IMR-90 (cell line): ENCODE measurements at regions not wholly inside any gene's neighbourhood (a gene's known extent, or its start where the extent isn't known, plus 50 kb on each side); places are given as distances from the start of the nearest gene placed in this dataset.

ENCODE experiments used
- ATAC-seq: fragments of 200-7000 bp; cut with Tn5 transposase; 2 replicates; pipeline ENCODE4 v1.9.1; 2020; ENCODE audit warnings: low read depth, mild to moderate bottlenecking, moderate library complexity
- BruUV-seq: library from RNA; stranded (reverse); fragments of 400-500 nt; replicated peaks from 2 replicates; lab custom pipeline; 2021; lab: Mats Ljungman, UMichigan
- CTCF ChIA-PET: fragments of 300-600 bp; formaldehyde crosslinking; extraction: SDS; loops from one replicate; lab custom pipeline; 2021; ENCODE audit warnings: antibody characterized with exemption; lab: Yijun Ruan, JAX
- POLR2A ChIA-PET: fragments of 300-600 bp; sonication (Branson Sonifier 250); formaldehyde crosslinking; loops from one replicate; lab custom pipeline; 2022; ENCODE audit warnings: antibody characterized with exemption; ENCODE audit not compliant: unreplicated experiment; lab: Charles Lee
- DNase-seq: peaks from one replicate; pipeline ENCODE4 v3.0.0; 2013
- H2AFZ ChIP-seq: replicated peaks from 2 replicates; pipeline ENCODE3; 2013; ENCODE audit warnings: low read length, mild to moderate bottlenecking; ENCODE audit not compliant: poor library complexity
- H2AK5ac ChIP-seq: 2 replicates; pipeline ENCODE4 v1.6.1; 2013; ENCODE audit warnings: low read depth, low read length, inconsistent platforms
- H2AK9ac ChIP-seq: replicated peaks from 2 replicates; pipeline ENCODE3; 2013; ENCODE audit warnings: mild to moderate bottlenecking, low read depth, low read length, moderate library complexity; ENCODE audit not compliant: poor library complexity
- H2BK120ac ChIP-seq: 2 replicates; pipeline ENCODE4 v1.6.1; 2013; ENCODE audit warnings: low read depth, low read length, inconsistent platforms
- H2BK15ac ChIP-seq: 3 replicates; pipeline ENCODE4 v1.6.1; 2013; ENCODE audit warnings: low read depth, low read length, inconsistent platforms
- H2BK20ac ChIP-seq: 2 replicates; pipeline ENCODE4 v1.6.1; 2013; ENCODE audit warnings: low read depth, mild to moderate bottlenecking, inconsistent platforms, low read length, moderate library complexity
- H2BK5ac ChIP-seq: 2 replicates; pipeline ENCODE4 v1.6.1; 2013; ENCODE audit warnings: mild to moderate bottlenecking, low read depth, low read length, inconsistent platforms; ENCODE audit not compliant: poor library complexity, severe bottlenecking
- H3K14ac ChIP-seq: replicated peaks from 2 replicates; pipeline ENCODE4 v1.6.1; 2013; ENCODE audit warnings: low read depth, low read length, inconsistent platforms
- H3K18ac ChIP-seq: 2 replicates; pipeline ENCODE4 v1.6.1; 2013; ENCODE audit warnings: low read depth, low read length, control low read depth
- H3K23ac ChIP-seq: 2 replicates; pipeline ENCODE4 v1.6.1; 2013; ENCODE audit warnings: low read depth, low read length, inconsistent platforms
- H3K27ac ChIP-seq: 2 replicates; pipeline ENCODE4 v1.5.1; 2013; ENCODE audit warnings: mild to moderate bottlenecking, control low read depth, low read length; ENCODE audit not compliant: insufficient read depth
- H3K27me3 ChIP-seq: 2 replicates; pipeline ENCODE4 v1.6.1; 2013; ENCODE audit warnings: low read length; ENCODE audit not compliant: control insufficient read depth, insufficient read depth
- H3K36me3 ChIP-seq: 2 replicates; pipeline ENCODE4 v1.6.1; 2013; ENCODE audit warnings: low read length, mixed read lengths; ENCODE audit not compliant: control insufficient read depth, insufficient read depth
- H3K4ac ChIP-seq: 2 replicates; pipeline ENCODE4 v1.6.1; 2013; ENCODE audit warnings: low read depth, low read length, inconsistent platforms
- H3K4me1 ChIP-seq: 2 replicates; pipeline ENCODE4 v1.6.1; 2013; ENCODE audit warnings: low read length, mixed read lengths; ENCODE audit not compliant: control insufficient read depth, insufficient read depth
- H3K4me2 ChIP-seq: 2 replicates; pipeline ENCODE4 v1.6.1; 2013; ENCODE audit warnings: low read depth, mild to moderate bottlenecking, control low read depth, low read length, moderate library complexity
- H3K4me3 ChIP-seq: 2 replicates; pipeline ENCODE4 v1.5.1; 2013; ENCODE audit warnings: low read depth, mild to moderate bottlenecking, control low read depth, low read length, moderate library complexity; ENCODE audit not compliant: insufficient read depth
- H3K56ac ChIP-seq: 2 replicates; pipeline ENCODE4 v1.6.1; 2013; ENCODE audit warnings: low read length, inconsistent platforms; ENCODE audit not compliant: insufficient read depth; ENCODE audit errors: extremely low read depth
- H3K79me1 ChIP-seq, 2 experiments: 2 replicates each; pipeline ENCODE4 v1.6.1; 2013; ENCODE audit warnings: low read length in 2 of 2, inconsistent platforms in 1 of 2, low read depth in 1 of 2
- H3K9ac ChIP-seq: 2 replicates; pipeline ENCODE4 v1.6.1; 2013; ENCODE audit warnings: low read depth, low read length, control low read depth
- H3K9me1 ChIP-seq: 2 replicates; pipeline ENCODE4 v1.6.1; 2013; ENCODE audit warnings: low read length, inconsistent platforms; ENCODE audit not compliant: insufficient read depth
- H3K9me3 ChIP-seq: 2 replicates; pipeline ENCODE4 v1.6.1; 2013; ENCODE audit warnings: low read length; ENCODE audit not compliant: control insufficient read depth, insufficient read depth
- H4K20me1 ChIP-seq: 2 replicates; pipeline ENCODE4 v1.6.1; 2013; ENCODE audit warnings: low read length, inconsistent platforms; ENCODE audit not compliant: insufficient read depth
- H4K5ac ChIP-seq: 2 replicates; pipeline ENCODE4 v1.6.1; 2013; ENCODE audit warnings: mild to moderate bottlenecking, low read depth, low read length, control low read depth
- H4K8ac ChIP-seq, 2 experiments: 2 replicates each; pipeline ENCODE4 v1.6.1; 2013; ENCODE audit warnings: low read depth in 2 of 2, low read length in 2 of 2, control low read depth in 1 of 2, inconsistent platforms in 1 of 2
- H4K91ac ChIP-seq: 2 replicates; pipeline ENCODE4 v1.6.1; 2013; ENCODE audit warnings: low read depth, low read length, inconsistent platforms; ENCODE audit not compliant: insufficient read depth
- BHLHE40 ChIP-seq: fragments of 150-350 bp; IDR thresholded peaks from 2 replicates; pipeline ENCODE4 v1.6.1; 2016; ENCODE audit warnings: mild to moderate bottlenecking, low read depth, low read length
- CTCF ChIP-seq: conservative IDR thresholded peaks from 2 replicates; pipeline ENCODE4 v1.5.1; 2012; ENCODE audit warnings: mild to moderate bottlenecking, low read depth, low read length, improper control_type of control experiment
- MAFK ChIP-seq: IDR thresholded peaks from 2 replicates; pipeline ENCODE4 v1.6.1; 2012; ENCODE audit warnings: low read depth, low read length, improper control_type of control experiment
- MAZ ChIP-seq: IDR thresholded peaks from 2 replicates; pipeline ENCODE4 v1.6.1; 2012; ENCODE audit warnings: low read depth, mild to moderate bottlenecking, low read length, improper control_type of control experiment, moderate library complexity, borderline replicate concordance
- NFE2L2 ChIP-seq: fragments of 150-350 bp; IDR thresholded peaks from 2 replicates; pipeline ENCODE4 v1.6.1; 2016; ENCODE audit warnings: low read depth, mild to moderate bottlenecking, low read length
- RAD21 ChIP-seq: IDR thresholded peaks from 2 replicates; pipeline ENCODE4 v1.6.1; 2012; ENCODE audit warnings: low read length, improper control_type of control experiment
- RCOR1 ChIP-seq: IDR thresholded peaks from 2 replicates; pipeline ENCODE4 v1.6.1; 2012; ENCODE audit warnings: mild to moderate bottlenecking, low read length, improper control_type of control experiment; ENCODE audit not compliant: insufficient replicate concordance
- WGBS, 2 experiments: methylation state at CpG; one replicate each; pipeline versions ENCODE4 v1.1.5 to v1.1.7; 2013; ENCODE audit warnings: missing lambda C conversion rate in 2 of 2; ENCODE audit not compliant: insufficient read length in 1 of 2; ENCODE audit errors: extremely low coverage in 2 of 2; 5-methylcytosine and 5-hydroxymethylcytosine counted together
- dilution Hi-C: fragments of 300-500 bp; cut with HindIII; formaldehyde crosslinking; loops from one replicate; pipeline ENCODE4 v1.14.3; 2018; ENCODE audit warnings: low sequenced_read_pairs; ENCODE audit not compliant: unreplicated experiment
- in situ Hi-C: fragments of 300-500 bp; cut with MboI; formaldehyde crosslinking; loops from 3 replicates; pipeline ENCODE4 v1.14.3; 2019; ENCODE audit warnings: low sequenced_read_pairs, inconsistent platforms, mixed read lengths
- intact Hi-C: fragments of 100-400 bp; cut with micrococcal nuclease; formaldehyde crosslinking; loops from 2 replicates; pipeline ENCODE4 v1.10.0; 2022
- TF ChIP-seq, protein P1 (sequence below): fragments of 150-350 bp; IDR thresholded peaks from 2 replicates; pipeline ENCODE4 v1.6.1; 2016; ENCODE audit warnings: low read depth, mild to moderate bottlenecking, low read length, moderate library complexity, borderline replicate concordance

- Histone ChIP-seq H2BK20ac (no peak overlapping the region), H2AFZ (no peak overlapping the region), H4K20me1 (no peaks in the 10 kb centered on the region), H2AK5ac (no peak overlapping the region), H3K27ac (no peak overlapping the region), H3K27me3 (no peaks in the 10 kb centered on the region), H3K9ac (no peak overlapping the region), H3K4me1 (peaks cover 8% of the 10 kb centered on the region), H3K4ac (no peak overlapping the region), H2AK9ac (no peak overlapping the region), H3K14ac (no peak overlapping the region), H2BK15ac (no peak overlapping the region), H3K56ac (no peak overlapping the region), H4K5ac (no peak overlapping the region), H4K8ac (no peak overlapping the region), H3K36me3 (no peaks in the 10 kb centered on the region), H3K9me1 (0 out of 2 replicates have a peak, but pooled peaks cover under 1% of the 10 kb centered on the region), H4K91ac (no peak overlapping the region), H3K9me3 (no peaks in the 10 kb centered on the region), H2BK5ac (no peak overlapping the region), H3K4me3 (no peak overlapping the region), H3K18ac (no peak overlapping the region), H2BK120ac (no peak overlapping the region), H3K23ac (no peak overlapping the region), H3K79me1 (no peaks in the 10 kb centered on the region), H3K4me2 (no peak overlapping the region)
- ChIA-PET CTCF (no interaction called here), POLR2A (interaction anchor here (0.7 kb wide), 1 partner anchor 841 kb away, joined by 3 read pairs; no protein-coding TSS in a partner anchor)
- WGBS, 2 experiments = no CpG with 5 or more reads among the region's 2 CpGs
- dilution Hi-C loops = no loop called here
- in situ Hi-C loops = no loop called here
- no peak for DNase-seq
- no peak for TF ChIP-seq NFE2L2
- no peak for TF ChIP-seq RAD21
- TF ChIP-seq CTCF = no peak
- no peak for TF ChIP-seq MAZ
- TF ChIP-seq, protein P1, sequence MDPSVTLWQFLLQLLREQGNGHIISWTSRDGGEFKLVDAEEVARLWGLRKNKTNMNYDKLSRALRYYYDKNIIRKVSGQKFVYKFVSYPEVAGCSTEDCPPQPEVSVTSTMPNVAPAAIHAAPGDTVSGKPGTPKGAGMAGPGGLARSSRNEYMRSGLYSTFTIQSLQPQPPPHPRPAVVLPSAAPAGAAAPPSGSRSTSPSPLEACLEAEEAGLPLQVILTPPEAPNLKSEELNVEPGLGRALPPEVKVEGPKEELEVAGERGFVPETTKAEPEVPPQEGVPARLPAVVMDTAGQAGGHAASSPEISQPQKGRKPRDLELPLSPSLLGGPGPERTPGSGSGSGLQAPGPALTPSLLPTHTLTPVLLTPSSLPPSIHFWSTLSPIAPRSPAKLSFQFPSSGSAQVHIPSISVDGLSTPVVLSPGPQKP = no peak
- no peak for TF ChIP-seq RCOR1
- no peak for TF ChIP-seq BHLHE40
- no peak for TF ChIP-seq MAFK
- ATAC-seq = no peak
- intact Hi-C loops = no loop called here
- no TSS peak for BruUV-seq
Observed at GRCh38 chr6:2439082-2439481, 193.7 kb upstream of the GMDS start.
